HCT116 (cell line): ENCODE measurements at regions not wholly inside any gene's neighbourhood (a gene's known extent, or its start where the extent isn't known, plus 50 kb on each side); places are given as distances from the start of the nearest gene placed in this dataset.

Source experiments
- ATAC-seq: fragments of 200-7000 bp; cut with Tn5 transposase; 2 replicates; pipeline ENCODE4 v1.9.1; 2020; ENCODE audit warnings: mild to moderate bottlenecking, moderate library complexity
- BruUV-seq: library from RNA; stranded (reverse); fragments of 400-500 nt; replicated peaks from 2 replicates; lab custom pipeline; 2021; lab: Mats Ljungman, UMichigan
- CTCF ChIA-PET: fragments of 300-600 bp; sonication (Branson Sonifier 250); formaldehyde crosslinking; loops from one replicate; lab custom pipeline; 2021; ENCODE audit warnings: antibody characterized with exemption; lab: Charles Lee
- POLR2A ChIA-PET: fragments of 300-600, 350-600 bp; sonication (Branson Sonifier 250); formaldehyde crosslinking; loops from one replicate; lab custom pipeline; 2021; ENCODE audit warnings: antibody characterized with exemption; lab: Charles Lee
- RAD21 ChIA-PET, 2 experiments: fragments of 300-600 bp; sonication (Branson Sonifier 250); formaldehyde crosslinking; loops; one replicate each; lab custom pipeline; 2023; ENCODE audit warnings: low total read pairs in 2 of 2; ENCODE audit not compliant: uncharacterized antibody in 2 of 2, unreplicated experiment in 2 of 2, low non-redundant PET in 1 of 2; lab: Charles Lee
- DNase-seq: peaks from one replicate; pipeline ENCODE4 v3.0.0-alpha.2; 2010; ENCODE audit warnings: low read depth, low spot score
- H2AFZ ChIP-seq: fragments of 200-600 bp; shearing (Covaris generic), sonication (generic); 2 replicates; pipeline ENCODE4 v1.6.1; 2017; ENCODE audit warnings: low read depth, mixed run types, mixed read lengths, antibody characterized with exemption, low read length; ENCODE audit not compliant: poor library complexity, severe bottlenecking
- H3K27ac ChIP-seq: 2 replicates; pipeline ENCODE4 v1.5.1; 2012; ENCODE audit warnings: low read depth, low read length
- H3K27me3 ChIP-seq: fragments of 200-600 bp; sonication (generic); 2 replicates; pipeline ENCODE4 v1.6.1; 2016; ENCODE audit warnings: mixed run types, low read length, mixed read lengths; ENCODE audit not compliant: insufficient read depth
- H3K36me3 ChIP-seq, 2 experiments: fragments of 200-500 bp in 1 of 2; fragments of 200-600 bp in 1 of 2; sonication (Bioruptor generic) in 1 of 2; sonication (generic) in 1 of 2; 2 replicates each; pipeline versions ENCODE4 v1.5.1 to v1.6.1; 2014 to 2016; ENCODE audit warnings: low read length in 2 of 2, inconsistent platforms in 1 of 2, mixed read lengths in 1 of 2, mixed run types in 1 of 2; ENCODE audit not compliant: insufficient read depth in 2 of 2, control insufficient read depth in 1 of 2
- H3K4me1 ChIP-seq, 2 experiments: fragments of 200-600 bp in 1 of 2; sonication (generic) in 1 of 2; 2 replicates each; pipeline versions ENCODE4 v1.5.1 to v1.6.1; 2012 to 2017; ENCODE audit warnings: low read length in 2 of 2, inconsistent platforms in 1 of 2, mild to moderate bottlenecking in 1 of 2, mixed read lengths in 1 of 2, mixed run types in 1 of 2, moderate library complexity in 1 of 2; ENCODE audit not compliant: insufficient read depth in 2 of 2, control insufficient read depth in 1 of 2
- H3K4me2 ChIP-seq: fragments of 200-600 bp; sonication (generic); 2 replicates; pipeline ENCODE4 v1.6.1; 2017; ENCODE audit warnings: mixed run types, low read length, mixed read lengths
- H3K4me3 ChIP-seq, 2 experiments: fragments of 200-600 bp in 1 of 2; sonication (generic) in 1 of 2; replicated peaks in 1 of 2; 2 replicates each; pipeline ENCODE4 v1.5.1; 2011 to 2016; ENCODE audit warnings: low read length in 2 of 2, control low read depth in 1 of 2, low read depth in 1 of 2, mild to moderate bottlenecking in 1 of 2, mixed read lengths in 1 of 2, mixed run types in 1 of 2
- H3K79me2 ChIP-seq: fragments of 200-600 bp; sonication (generic); 2 replicates; pipeline ENCODE4 v1.6.1; 2017; ENCODE audit warnings: mild to moderate bottlenecking, mixed run types, low read length, moderate library complexity, mixed read lengths; ENCODE audit not compliant: insufficient read depth
- H3K9ac ChIP-seq: fragments of 200-600 bp; sonication (generic); 2 replicates; pipeline ENCODE4 v1.6.1; 2016; ENCODE audit warnings: low read length, mixed read lengths
- H3K9me2 ChIP-seq: fragments of 200-600 bp; sonication (generic), shearing (Covaris generic); 2 replicates; pipeline ENCODE4 v1.6.1; 2017; ENCODE audit warnings: mixed run types, mild to moderate bottlenecking, moderate library complexity; ENCODE audit not compliant: insufficient read depth
- H3K9me3 ChIP-seq, 2 experiments: fragments of 200-500 bp in 1 of 2; fragments of 200-600 bp in 1 of 2; sonication (Bioruptor generic) in 1 of 2; sonication (generic) in 1 of 2; 2 replicates each; pipeline ENCODE4 v1.6.1; 2014 to 2017; ENCODE audit warnings: low read length in 2 of 2, mixed read lengths in 2 of 2, inconsistent platforms in 1 of 2, low read depth in 1 of 2, mild to moderate bottlenecking in 1 of 2, mixed run types in 1 of 2, moderate library complexity in 1 of 2; ENCODE audit not compliant: control insufficient read depth in 1 of 2, insufficient read depth in 1 of 2
- H4K20me1 ChIP-seq: fragments of 200-600 bp; sonication (generic), shearing (Covaris generic); 2 replicates; pipeline ENCODE4 v1.6.1; 2017; ENCODE audit warnings: mixed run types, mild to moderate bottlenecking, moderate library complexity; ENCODE audit not compliant: insufficient read depth
- ATF3 ChIP-seq: IDR thresholded peaks from 2 replicates; pipeline ENCODE4 v1.6.1; 2012
- CBX3 ChIP-seq: IDR thresholded peaks from 2 replicates; pipeline ENCODE4 v1.6.1; 2012; ENCODE audit warnings: low read depth
- CEBPB ChIP-seq: IDR thresholded peaks from 2 replicates; pipeline ENCODE4 v1.6.1; 2012; ENCODE audit warnings: low read depth
- EGR1 ChIP-seq: IDR thresholded peaks from 2 replicates; pipeline ENCODE4 v1.6.1; 2012; ENCODE audit warnings: low read depth
- EZH2 ChIP-seq: fragments of 200-600 bp; sonication (generic); IDR thresholded peaks from 2 replicates; pipeline ENCODE4 v1.6.1; 2017; ENCODE audit warnings: antibody characterized with exemption, mixed run types
- EZH2phosphoT487 ChIP-seq: fragments of 200-600 bp; IDR thresholded peaks from 2 replicates; pipeline ENCODE4 v1.6.1; 2018; ENCODE audit warnings: antibody characterized with exemption, borderline replicate concordance
- JUND ChIP-seq: IDR thresholded peaks from 2 replicates; pipeline ENCODE4 v1.6.1; 2012
- POLR2A ChIP-seq: IDR thresholded peaks from 2 replicates; pipeline ENCODE4 v1.7.0; 2011; ENCODE audit warnings: borderline replicate concordance; ENCODE audit not compliant: insufficient read depth, insufficient read length; ENCODE audit errors: extremely low read depth
- SIN3A ChIP-seq: IDR thresholded peaks from 2 replicates; pipeline ENCODE4 v1.6.1; 2012; ENCODE audit warnings: low read depth
- SP1 ChIP-seq: IDR thresholded peaks from 2 replicates; pipeline ENCODE4 v1.6.1; 2012; ENCODE audit warnings: low read depth
- SRF ChIP-seq: IDR thresholded peaks from 2 replicates; pipeline ENCODE4 v1.6.1; 2012; ENCODE audit warnings: low read depth
- YY1 ChIP-seq: IDR thresholded peaks from 2 replicates; pipeline ENCODE4 v1.6.1; 2011; ENCODE audit warnings: low read length, low read depth, moderate library complexity, mild to moderate bottlenecking; ENCODE audit not compliant: insufficient replicate concordance; ENCODE audit errors: extremely low read depth
- ZFX ChIP-seq: fragments of 450-650 bp; IDR thresholded peaks from 2 replicates; pipeline ENCODE4 v1.6.1; 2017
- ZNF274 ChIP-seq: fragments of 200-500 bp; sonication (Bioruptor generic); IDR thresholded peaks from 2 replicates; pipeline ENCODE4 v1.6.1; 2014; ENCODE audit warnings: mild to moderate bottlenecking, low read depth, low read length, inconsistent platforms
- intact Hi-C: fragments of 100-400 bp; cut with micrococcal nuclease; formaldehyde crosslinking; loops from 2 replicates; pipeline ENCODE4 v1.10.0; 2022
- TF ChIP-seq, protein P1 (sequence below), 3 experiments: fragments of 200-600 bp in 1 of 3; sonication (generic) in 1 of 3; IDR thresholded peaks in 2 of 3; conservative IDR thresholded peaks in 1 of 3; 2 replicates each; pipeline ENCODE4 v1.5.1; 2012 to 2017; ENCODE audit warnings: low read depth in 2 of 3, low read length in 2 of 3, antibody characterized with exemption in 1 of 3, borderline replicate concordance in 1 of 3, control low read depth in 1 of 3, mild to moderate bottlenecking in 1 of 3, mixed read lengths in 1 of 3, mixed run types in 1 of 3, moderate library complexity in 1 of 3; ENCODE audit not compliant: insufficient read depth in 1 of 3

DNA sequence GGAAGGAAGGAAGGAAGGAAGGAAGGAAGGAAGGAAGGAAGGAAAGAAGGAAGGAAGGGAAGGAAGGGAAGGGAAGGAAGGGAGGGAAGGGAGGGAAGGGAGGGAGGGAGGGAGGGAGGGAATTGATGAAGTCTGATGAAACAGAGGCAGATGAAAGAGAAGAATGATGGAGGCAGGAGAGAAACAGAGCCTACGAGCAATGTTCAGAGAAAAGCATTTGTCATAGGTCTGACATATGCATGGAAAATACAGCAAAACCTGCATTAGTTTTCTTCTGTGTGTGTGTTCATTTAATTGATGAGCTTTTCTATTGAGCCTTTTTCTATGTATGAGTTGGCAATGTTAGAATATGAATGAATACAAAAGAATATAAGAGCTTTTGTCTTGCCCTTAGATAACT is 343.4 kb downstream of the GXYLT1 start:
- no peaks in the 10 kb centered on the region for H3K36me3 ChIP-seq
- POLR2A ChIA-PET = no interaction called here

More for the DNA sequence above, 343.4 kb downstream of the GXYLT1 start:
- no peak overlapping the region for H3K27ac ChIP-seq
- H3K4me3 ChIP-seq = no peak overlapping the region
- DNase-seq (no peak), ATAC-seq (no peak)
- no TSS peak for BruUV-seq
- no peak overlapping the region for H3K9ac ChIP-seq
- H2AFZ ChIP-seq = no peak overlapping the region
- H3K9me2 ChIP-seq = no peaks in the 10 kb centered on the region; the same call in 1 of the 2 replicates
- H3K27me3 ChIP-seq = no peaks in the 10 kb centered on the region
- no peaks in the 10 kb centered on the region for H4K20me1 ChIP-seq
- no peak for TF ChIP-seq EZH2phosphoT487
- TF ChIP-seq ZNF274 = no peak
- no peak for TF ChIP-seq CBX3
- TF ChIP-seq EGR1 = no peak
- no peak for TF ChIP-seq ATF3
- TF ChIP-seq, protein P1, sequence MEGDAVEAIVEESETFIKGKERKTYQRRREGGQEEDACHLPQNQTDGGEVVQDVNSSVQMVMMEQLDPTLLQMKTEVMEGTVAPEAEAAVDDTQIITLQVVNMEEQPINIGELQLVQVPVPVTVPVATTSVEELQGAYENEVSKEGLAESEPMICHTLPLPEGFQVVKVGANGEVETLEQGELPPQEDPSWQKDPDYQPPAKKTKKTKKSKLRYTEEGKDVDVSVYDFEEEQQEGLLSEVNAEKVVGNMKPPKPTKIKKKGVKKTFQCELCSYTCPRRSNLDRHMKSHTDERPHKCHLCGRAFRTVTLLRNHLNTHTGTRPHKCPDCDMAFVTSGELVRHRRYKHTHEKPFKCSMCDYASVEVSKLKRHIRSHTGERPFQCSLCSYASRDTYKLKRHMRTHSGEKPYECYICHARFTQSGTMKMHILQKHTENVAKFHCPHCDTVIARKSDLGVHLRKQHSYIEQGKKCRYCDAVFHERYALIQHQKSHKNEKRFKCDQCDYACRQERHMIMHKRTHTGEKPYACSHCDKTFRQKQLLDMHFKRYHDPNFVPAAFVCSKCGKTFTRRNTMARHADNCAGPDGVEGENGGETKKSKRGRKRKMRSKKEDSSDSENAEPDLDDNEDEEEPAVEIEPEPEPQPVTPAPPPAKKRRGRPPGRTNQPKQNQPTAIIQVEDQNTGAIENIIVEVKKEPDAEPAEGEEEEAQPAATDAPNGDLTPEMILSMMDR (IDR thresholded peaks at IDR 0.05 in 2 of 3, conservative IDR thresholded peaks at IDR 0.05 in 1 of 3; ENCODE audit: borderline replicate concordance in 1 of 3, insufficient read depth in 1 of 3, low read depth in 2 of 3, low read length in 2 of 3) = no peak
- TF ChIP-seq SRF = no peak
- TF ChIP-seq POLR2A = no peak
- no peak for TF ChIP-seq EZH2
- no peak for TF ChIP-seq YY1
- no peak for TF ChIP-seq JUND
- TF ChIP-seq SIN3A = no peak
- TF ChIP-seq CEBPB = no peak
- TF ChIP-seq ZFX = no peak
- no peak for TF ChIP-seq SP1
- no peaks in the 10 kb centered on the region for H3K79me2 ChIP-seq
- no peaks in the 10 kb centered on the region for H3K9me3 ChIP-seq
- H3K4me2 ChIP-seq = no peak overlapping the region
- H3K4me1 ChIP-seq = no peaks in the 10 kb centered on the region
- ChIA-PET CTCF (no interaction called here), RAD21 (no interaction called here)
- intact Hi-C loops = no loop called here
